Upper lobe of left lung (tissue), 6 donors: ENCODE measurements at regions not wholly inside any gene's neighbourhood (a gene's known extent, or its start where the extent isn't known, plus 50 kb on each side); places are given as distances from the start of the nearest gene placed in this dataset.

Experiments
- ATAC-seq, 2 donors: fragments of 200-7000 bp; cut with Tn5 transposase; one replicate each; pipeline ENCODE4 v1.9.1; 2022; ENCODE audit warnings: mild to moderate bottlenecking in 2 of 2, moderate library complexity in 2 of 2; ENCODE audit not compliant: low FRiP score in 2 of 2
- DNase-seq, 2 donors: peaks; one replicate each; pipeline ENCODE4 v3.0.0-alpha.2; 2019 to 2020
- H3K27ac ChIP-seq, 4 donors: fragments of 200-600 bp; sonication (generic); one replicate each; pipeline ENCODE4 v1.5.1; 2016 to 2019
- H3K27me3 ChIP-seq, 4 donors: fragments of 200-600 bp; sonication (generic); one replicate each; pipeline ENCODE4 v1.5.1; 2017 to 2019
- H3K36me3 ChIP-seq, 4 donors: fragments of 200-600 bp; sonication (generic); one replicate each; pipeline ENCODE4 v1.5.1; 2016 to 2019
- H3K4me1 ChIP-seq, 4 donors: fragments of 200-600 bp; sonication (generic); one replicate each; pipeline ENCODE4 v1.5.1; 2018 to 2019
- H3K4me3 ChIP-seq, 4 donors: fragments of 200-600 bp; sonication (generic); one replicate each; pipeline ENCODE4 v1.5.1; 2017 to 2019; ENCODE audit warnings: mild to moderate bottlenecking in 2 of 4, moderate library complexity in 1 of 4
- H3K9me3 ChIP-seq, 4 donors: fragments of 200-600 bp; sonication (generic); one replicate each; pipeline ENCODE4 v1.5.1; 2018 to 2019
- EP300 ChIP-seq, 4 donors: sonication (generic); formaldehyde crosslinking; IDR thresholded peaks; one replicate each; pipeline ENCODE4 v1.5.1; 2017; ENCODE audit warnings: antibody characterized with exemption in 4 of 4, control low read depth in 2 of 4
- POLR2A ChIP-seq, 4 donors: fragments of 450-650 bp; IDR thresholded peaks; one replicate each; pipeline ENCODE4 v1.5.1; 2016 to 2017; ENCODE audit warnings: antibody characterized with exemption in 4 of 4, mild to moderate bottlenecking in 2 of 4
- POLR2AphosphoS5 ChIP-seq, 2 donors: sonication (generic); formaldehyde crosslinking; IDR thresholded peaks; one replicate each; pipeline ENCODE4 v1.5.1; 2017; ENCODE audit warnings: antibody characterized with exemption in 2 of 2
- WGBS, 2 donors: methylation state at CpG; one replicate each; pipeline ENCODE4 v1.1.5; 2017 to 2018; 5-methylcytosine and 5-hydroxymethylcytosine counted together
- TF ChIP-seq, protein P1 (sequence below), 6 experiments: fragments of 450-650 bp in 4 of 6; fragments of 200-600 bp in 2 of 6; sonication (generic) in 2 of 6; IDR thresholded peaks; one replicate each; pipeline ENCODE4 v1.5.1; 2016 to 2019; ENCODE audit warnings: antibody characterized with exemption in 6 of 6
- donor health status: DM: no; HTN: no; CAD: no; lungs with moderate emphysema.
- donor health status: DM: no; HTN: yes; CAD: no; lungs with severe emphysema.

DNA sequence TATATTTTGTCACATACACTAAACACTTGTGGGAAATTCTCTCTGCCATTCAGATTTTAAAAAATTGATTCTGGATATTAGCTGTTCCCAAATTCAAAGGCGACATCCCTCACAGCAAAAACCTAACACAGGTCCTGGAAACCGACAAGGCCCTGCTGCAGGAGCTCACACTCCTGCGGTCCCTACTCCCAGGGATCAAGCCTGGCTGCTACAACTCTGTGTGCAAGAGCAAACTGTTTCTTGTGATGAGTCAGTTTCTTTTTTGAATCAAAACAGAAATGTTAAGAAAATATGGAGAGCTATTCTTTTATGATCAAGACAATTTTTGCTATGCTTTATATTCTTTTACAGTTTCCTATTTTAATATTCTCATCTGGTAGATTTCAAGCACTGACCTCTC lies 51.0 kb upstream of the TJP1 start:
- Histone ChIP-seq H3K4me1 (peaks cover 0 to 15% (median 14%) of the 10 kb centered on the region in 4 donors), H3K36me3 (no peaks in the 10 kb centered on the region), H3K27ac (no peak overlapping the region), H3K9me3 (no peaks in the 10 kb centered on the region), H3K27me3 (no peaks in the 10 kb centered on the region), H3K4me3 (no peak overlapping the region)
- DNase-seq: no peak
- TF ChIP-seq, protein P1, sequence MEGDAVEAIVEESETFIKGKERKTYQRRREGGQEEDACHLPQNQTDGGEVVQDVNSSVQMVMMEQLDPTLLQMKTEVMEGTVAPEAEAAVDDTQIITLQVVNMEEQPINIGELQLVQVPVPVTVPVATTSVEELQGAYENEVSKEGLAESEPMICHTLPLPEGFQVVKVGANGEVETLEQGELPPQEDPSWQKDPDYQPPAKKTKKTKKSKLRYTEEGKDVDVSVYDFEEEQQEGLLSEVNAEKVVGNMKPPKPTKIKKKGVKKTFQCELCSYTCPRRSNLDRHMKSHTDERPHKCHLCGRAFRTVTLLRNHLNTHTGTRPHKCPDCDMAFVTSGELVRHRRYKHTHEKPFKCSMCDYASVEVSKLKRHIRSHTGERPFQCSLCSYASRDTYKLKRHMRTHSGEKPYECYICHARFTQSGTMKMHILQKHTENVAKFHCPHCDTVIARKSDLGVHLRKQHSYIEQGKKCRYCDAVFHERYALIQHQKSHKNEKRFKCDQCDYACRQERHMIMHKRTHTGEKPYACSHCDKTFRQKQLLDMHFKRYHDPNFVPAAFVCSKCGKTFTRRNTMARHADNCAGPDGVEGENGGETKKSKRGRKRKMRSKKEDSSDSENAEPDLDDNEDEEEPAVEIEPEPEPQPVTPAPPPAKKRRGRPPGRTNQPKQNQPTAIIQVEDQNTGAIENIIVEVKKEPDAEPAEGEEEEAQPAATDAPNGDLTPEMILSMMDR (IDR thresholded peaks at IDR 0.05): no peak
- TF ChIP-seq EP300 (IDR thresholded peaks at IDR 0.05) (no peak), POLR2AphosphoS5 (IDR thresholded peaks at IDR 0.05) (no peak), POLR2A (IDR thresholded peaks at IDR 0.05) (no peak)
- ATAC-seq: no peak
- 94% methylated on average over 3 of the region's 3 CpGs for WGBS, 2 donors

DNA sequence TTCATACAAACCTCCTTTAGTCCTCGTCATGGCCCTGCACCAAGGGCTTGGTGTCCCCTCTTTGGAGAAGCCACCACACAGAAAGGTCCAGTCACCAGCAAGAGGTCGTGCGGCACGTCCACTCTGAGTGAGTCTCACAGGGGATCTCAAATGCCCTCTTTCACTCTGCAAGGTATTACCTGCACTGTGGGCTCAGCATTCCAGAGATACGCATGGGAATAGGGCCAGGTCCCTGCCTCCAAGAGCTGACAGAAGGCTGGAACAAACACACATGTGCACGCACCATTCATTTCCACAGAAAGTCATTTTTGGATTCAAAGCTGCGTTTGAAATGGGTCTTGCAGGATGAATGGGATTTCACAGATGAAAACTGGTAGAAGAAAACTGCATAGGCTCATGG lies 50.4 kb upstream of the TJP1 start:
- TF ChIP-seq POLR2A (IDR thresholded peaks at IDR 0.05) (no peak), POLR2AphosphoS5 (IDR thresholded peaks at IDR 0.05) (no peak), EP300 (IDR thresholded peaks at IDR 0.05) (no peak)
- TF ChIP-seq, protein P1 (IDR thresholded peaks at IDR 0.05): no peak
- Histone ChIP-seq H3K4me3 (no peak overlapping the region), H3K4me1 (peaks cover 0 to 15% (median 14%) of the 10 kb centered on the region in 4 donors), H3K27ac (no peak overlapping the region), H3K27me3 (no peaks in the 10 kb centered on the region), H3K9me3 (no peaks in the 10 kb centered on the region), H3K36me3 (no peaks in the 10 kb centered on the region)
- WGBS, 2 donors: 84 to 87% methylated on average over 4 to 7 of the region's 7 CpGs
- DNase-seq: no peak
- ATAC-seq: no peak
